ENCODE measurements at regions not wholly inside any gene's neighbourhood (a gene's known extent, or its start where the extent isn't known, plus 50 kb on each side); places are given as distances from the start of the nearest gene placed in this dataset.
"Not testable (repeated sequence)": the region's sequence is repeated elsewhere in the genome, so short reads cannot be mapped to it uniquely, and the experiment has no call there.

DNA sequence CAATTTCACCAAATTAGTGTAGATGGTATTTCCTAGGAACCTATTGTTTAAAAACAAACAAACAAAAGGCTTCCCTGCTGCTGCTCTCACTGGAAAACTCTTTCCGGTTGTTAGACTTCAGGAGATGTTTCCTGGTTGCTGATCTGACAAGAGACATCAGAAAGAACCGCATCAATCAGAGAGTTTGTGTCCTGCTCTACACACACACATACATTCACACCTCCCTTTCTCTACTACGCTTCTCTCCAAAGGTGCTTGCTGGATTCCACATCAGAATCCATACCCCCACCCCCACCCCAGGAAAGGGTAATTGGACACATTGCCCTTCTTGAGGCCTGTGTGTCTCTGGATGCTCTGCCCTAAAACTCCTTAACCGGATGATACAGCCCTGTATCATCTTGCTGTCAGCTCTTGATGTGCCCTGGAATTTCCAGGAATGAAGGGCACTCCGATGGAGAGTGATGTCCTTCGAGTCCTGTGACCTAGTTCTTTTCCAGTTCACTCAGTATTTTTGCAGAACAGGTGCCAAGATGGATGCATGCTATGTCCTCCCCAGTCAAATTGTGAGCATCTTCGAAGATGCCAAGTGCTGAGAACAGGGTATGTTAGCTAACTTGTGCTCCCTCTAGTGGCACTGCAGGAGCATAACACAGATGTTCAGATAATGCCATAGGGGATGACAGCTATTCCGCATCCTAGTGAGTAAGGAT is 113.7 kb upstream of the SLC35F3 start:
- DNase-seq, result peak; percentile 41

DNA sequence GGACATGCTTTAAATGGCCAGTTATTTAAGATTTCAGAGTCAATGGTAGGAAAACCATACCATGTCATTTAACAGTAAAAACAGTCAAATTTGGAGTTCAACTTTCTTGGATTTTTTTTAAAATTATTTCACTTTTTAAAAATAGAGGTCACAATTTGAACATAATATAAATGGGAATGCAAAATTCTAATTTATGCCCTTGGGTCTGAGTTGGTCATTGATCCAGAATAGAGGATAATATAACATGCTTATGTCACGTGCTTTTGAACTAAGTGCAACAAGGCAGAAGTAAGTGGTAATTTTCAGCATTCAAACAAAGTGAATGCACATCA is 113.1 kb upstream of the SLC35F3 start:
- no peak for DNase-seq

DNA sequence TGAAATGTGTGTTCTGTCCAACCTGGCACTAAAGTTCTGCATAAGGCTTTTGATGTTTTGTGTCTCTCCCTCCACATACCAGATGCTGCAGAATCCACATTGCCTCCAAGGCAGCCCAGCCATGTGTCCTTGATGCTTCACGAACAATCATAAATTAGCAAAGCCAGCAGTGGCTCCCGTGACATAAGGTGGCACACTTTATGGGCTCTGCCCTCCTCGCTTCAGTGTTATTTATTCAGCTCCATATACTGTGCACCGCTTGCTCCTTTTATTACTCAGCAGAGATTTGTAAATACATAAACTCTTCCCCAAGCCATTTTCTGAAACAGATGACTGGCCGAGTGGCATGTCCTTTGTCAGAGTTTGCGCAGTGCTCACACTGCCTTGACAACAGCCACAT is 112.8 kb upstream of the SLC35F3 start:
- no peak for DNase-seq

DNA sequence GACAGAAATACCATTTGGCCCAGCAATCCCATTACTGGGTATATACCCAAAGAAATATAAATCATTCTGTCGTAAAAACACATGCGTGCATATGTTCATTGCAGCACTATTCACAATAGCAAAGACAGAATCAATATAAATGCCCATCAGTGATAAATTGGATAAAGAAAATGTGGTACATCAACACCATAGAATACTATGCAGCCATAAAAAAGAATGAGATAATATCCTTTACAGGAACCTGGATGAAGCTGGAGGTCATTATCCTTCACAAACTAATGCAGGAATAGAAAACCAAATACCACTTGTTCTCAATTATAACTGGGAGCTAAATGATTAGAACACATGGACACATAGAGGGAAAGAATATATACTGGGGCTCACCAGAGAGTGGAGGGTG is 109.6 kb upstream of the SLC35F3 start:
- DNase-seq, result no peak

DNA sequence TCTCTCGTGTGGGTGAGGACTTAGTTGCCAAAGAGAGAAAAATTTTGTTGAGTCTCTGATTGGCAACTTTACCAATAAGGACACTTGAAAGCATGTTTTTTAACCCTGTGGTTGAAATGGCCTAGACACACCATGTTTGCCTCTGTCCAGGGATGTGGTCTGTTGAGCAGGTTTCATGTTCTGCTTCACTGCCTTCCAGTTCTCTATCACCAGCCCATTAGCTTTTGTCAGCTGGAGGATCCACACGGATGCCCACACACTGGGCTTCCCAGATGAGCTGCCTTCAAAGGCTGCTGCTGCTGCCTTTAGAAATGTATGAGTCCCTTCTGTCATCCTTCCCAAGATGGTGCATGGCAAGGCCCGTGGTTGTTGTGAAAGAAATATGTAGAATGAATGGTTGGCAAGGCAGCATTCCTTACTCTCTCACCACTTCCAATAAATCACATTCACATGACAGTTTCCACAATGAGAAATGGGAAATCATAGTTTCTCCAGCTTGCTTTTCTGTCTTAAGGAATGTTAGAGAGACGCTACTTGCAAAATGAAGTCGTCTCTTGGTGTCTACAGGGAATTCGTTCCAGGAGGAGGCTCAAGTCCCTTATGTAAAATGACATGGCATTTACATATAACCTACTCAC is 108.2 kb upstream of the SLC35F3 start:
- no peak for DNase-seq

DNA sequence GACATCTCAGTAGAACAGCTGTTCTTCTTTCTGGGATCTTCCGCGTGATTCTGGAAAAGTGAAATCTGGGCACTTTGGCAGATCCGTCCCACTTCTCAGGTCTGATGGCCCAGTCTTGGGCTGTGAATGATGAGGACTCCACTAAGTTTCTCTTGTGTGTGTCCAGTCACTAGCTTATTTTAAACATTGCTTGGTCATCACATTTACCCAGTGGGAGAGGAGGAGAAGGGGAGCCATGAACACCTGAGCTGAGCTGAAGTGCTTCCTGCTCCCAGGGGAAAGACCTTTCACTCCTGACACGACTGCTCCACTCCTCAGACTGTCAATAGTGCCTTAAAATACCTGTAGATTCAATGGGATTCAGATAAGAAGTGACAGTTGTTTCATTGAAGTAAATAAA is 101.9 kb upstream of the SLC35F3 start:
- no peak for DNase-seq

DNA sequence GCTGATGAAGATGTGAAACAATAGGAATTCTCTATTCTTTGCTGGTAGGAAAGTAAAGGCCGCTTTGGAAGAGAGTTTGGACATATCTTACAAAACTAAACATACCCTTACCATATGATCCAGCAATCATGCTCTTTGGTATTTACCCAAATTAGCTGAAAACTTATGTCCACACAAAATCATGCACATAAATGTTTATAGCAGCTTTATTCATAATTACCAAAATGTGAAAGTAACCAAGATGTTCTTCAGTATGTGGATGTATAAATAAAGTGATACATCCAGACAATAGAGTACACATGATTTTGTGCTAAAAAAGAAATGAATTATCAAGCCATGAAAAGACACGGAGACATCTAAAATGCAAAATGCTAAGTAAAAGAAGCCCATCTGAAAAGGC is 98.7 kb upstream of the SLC35F3 start:
- no peak for DNase-seq

DNA sequence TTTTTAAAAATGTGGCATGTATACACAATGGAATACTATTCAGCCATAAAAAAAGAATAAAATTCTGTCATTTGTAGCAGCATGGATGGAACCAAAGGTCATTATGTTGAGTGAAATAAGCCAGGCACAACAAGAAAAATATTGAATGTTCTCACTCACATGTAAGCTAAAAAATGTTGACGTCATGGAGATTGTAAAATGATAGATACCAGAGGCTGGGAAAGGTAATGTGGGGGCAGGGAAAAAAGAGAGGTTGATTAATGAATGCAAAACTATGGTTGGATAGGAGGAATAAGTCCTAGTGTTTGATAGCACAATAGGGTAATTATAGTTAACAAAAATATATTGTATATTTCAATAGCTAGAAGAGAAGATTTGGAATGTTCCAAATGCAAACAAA is 89.1 kb upstream of the SLC35F3 start:
- no peak for DNase-seq

DNA sequence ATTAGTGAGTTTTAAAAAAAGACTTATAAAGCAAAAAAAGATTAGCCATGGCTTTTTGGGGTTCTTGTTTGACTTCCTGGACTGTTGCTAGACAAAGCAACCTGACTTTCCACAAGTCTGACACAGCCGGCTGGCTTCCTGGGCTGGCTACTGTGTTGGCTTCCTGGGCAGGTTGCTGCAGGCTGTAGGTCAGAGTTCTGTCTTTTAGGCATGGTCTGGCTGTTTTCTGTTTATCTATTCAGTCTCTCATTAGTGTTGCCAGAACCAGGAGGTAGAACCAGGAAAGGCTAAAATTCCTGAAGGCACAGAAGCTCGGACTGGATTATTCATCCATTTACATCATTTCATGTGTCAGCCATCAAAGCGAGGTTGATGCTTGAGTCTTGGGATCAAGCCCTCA is 88.6 kb upstream of the SLC35F3 start:
- DNase-seq, result no peak

DNA sequence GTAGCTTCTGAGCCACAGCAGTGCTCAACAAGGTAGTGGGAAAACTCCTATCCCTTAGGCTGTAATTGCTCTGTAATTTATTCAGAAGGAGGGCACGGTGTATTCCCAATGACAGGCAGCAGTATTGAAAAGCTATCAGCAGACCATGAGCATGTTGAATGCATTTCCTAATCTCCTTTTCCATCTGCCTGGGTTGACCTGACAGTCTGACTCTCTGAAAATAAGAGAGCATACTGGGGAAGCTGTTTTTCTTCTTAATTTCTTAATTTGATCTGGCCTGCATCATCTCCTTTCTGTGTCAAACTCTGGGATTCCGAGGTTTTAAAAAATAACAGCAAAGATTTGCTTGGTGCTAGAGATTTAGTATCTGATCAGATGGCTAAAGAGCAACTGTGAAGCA is 88.1 kb upstream of the SLC35F3 start:
- DNase-seq, result no peak

DNA sequence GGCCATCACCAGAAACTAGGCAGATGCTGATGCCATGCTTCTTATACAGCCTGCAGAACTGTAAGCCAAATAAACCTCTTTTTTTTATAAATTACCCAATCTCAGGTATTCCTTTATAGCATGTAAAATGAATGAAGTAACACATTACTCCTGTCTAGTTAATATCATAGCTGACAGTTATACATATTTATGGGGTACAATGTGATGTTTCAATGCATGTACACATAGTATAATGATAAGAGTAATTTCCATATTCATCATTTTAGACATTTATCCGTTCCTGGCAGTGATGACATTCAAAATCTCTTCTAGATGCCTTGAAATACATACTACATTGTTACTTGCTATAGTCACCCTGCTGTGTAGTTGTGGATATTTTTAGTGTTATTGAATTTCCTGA is 85.4 kb upstream of the SLC35F3 start:
- DNase-seq, result no peak

DNA sequence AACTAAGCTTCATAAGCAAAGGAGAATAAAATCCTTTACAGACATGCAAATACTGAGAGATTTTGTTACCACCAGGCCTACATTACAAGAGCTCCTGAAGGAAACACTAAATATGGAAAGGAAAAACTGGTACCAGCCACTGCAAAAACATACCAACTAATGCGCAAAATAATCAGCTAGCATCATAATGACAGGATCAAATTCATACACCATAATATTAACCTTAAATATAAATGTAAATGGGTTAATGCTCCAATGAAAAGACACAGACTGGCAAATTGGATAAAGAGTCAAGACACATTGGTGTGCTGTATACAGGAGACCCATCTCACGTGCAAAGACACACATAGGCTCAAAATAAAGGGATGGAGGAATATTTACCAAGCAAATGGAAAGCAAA is 80.3 kb upstream of the SLC35F3 start:
- DNase-seq, result not testable (repeated sequence)

DNA sequence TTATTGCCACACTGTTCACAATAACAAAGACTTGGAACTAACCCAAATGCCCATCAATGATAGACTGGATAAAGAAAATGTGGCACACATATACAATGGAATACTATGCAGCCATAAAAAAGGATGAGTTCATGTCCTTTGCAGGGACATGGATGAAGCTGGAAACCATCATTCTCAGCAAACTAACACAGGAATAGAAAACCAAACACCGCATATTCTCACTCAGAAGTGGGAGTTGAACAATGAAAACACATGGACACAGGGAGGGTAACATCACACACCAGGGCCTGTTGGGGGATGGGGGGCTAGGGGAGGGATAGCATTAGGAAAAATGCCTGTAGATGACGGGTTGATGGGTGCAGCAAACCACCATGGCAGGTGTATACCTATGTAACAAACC is 76.5 kb upstream of the SLC35F3 start:
- not testable (repeated sequence) for DNase-seq

DNA sequence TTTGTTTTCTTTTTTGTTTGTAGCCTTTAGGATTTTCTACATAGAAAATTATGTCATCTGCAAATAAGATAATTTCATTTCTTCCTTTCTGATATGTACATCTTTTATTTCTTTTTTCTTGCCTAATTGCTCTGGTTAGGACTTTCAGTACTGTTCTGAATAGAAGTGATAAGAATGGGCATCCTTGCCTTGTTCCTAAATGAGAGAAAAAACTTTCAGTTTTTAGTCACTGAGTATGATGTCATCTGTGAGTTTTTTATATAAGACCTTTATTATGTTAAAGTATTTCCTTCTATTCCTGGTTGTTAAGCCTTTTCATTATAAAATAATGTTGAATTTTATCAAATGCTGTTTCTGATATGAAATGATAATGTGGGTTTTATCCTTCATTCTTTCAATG is 76.0 kb upstream of the SLC35F3 start:
- no peak for DNase-seq

DNA sequence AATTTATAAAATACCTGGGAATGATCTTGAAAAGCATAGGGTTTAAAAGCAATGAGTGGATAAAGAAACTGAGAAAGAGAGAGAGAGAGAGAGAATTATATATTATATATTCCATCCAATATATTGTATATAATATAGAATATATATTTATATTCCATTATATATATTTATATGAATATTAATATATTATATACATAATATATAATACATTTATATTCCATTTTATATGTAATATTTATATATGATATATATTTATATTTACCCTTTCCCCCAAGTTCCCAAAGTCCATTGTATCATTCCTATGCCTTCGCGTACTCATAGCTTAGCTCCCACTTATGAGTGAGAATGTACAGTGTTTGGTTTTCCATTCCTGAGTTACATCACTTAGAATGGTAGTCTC is 69.9 kb upstream of the SLC35F3 start:
- DNase-seq, result no peak

DNA sequence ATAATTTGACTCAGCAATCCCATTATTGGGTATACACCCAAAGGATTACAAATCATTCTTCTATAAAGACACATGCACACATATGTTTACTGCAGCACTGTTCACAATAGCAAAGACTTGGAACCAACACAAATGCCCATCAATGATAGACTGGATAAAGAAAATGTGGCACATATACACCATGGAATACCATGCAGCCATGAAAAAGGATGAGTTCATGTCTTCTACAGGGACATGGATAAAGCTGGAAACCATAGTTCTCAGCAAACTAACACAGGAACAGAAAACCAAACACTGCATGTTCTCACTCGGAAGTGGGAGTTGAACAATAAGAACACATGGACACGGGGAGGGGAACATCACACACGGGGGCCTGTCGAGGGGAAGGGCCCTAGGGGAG is 66.3 kb upstream of the SLC35F3 start:
- DNase-seq, result not testable (repeated sequence)

DNA sequence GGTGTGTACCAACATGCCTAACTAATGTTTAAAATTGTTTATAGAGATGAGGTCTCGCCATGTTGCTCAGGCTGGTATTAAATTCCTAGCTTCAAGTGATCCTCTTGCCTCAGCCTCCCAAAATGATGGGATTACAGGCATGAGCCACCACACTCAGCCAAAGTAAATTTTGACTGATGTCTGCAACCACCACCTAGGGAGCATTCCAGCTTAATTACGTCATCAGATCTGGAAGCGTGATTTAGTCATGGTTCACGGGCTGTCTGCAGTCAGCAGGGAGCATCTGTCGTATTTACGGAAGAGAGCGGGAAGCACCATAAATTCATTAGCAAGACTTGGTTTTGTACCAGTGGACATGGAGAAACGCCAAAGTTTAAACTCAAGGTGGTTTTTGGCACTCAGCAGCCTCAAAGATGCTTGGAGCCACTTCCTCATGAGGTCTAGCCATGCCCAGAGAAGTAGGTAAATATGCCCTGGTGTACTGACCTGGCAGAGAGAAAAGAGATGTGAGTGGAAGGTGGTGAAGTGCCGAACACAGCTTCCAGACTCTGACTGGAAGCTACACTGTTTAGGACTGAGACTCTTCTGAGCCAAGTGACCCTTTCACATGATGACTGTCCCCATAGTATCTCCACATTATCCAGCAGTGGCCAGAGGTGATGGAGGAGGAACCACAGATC is 60.8 kb upstream of the SLC35F3 start:
- no peak for DNase-seq

DNA sequence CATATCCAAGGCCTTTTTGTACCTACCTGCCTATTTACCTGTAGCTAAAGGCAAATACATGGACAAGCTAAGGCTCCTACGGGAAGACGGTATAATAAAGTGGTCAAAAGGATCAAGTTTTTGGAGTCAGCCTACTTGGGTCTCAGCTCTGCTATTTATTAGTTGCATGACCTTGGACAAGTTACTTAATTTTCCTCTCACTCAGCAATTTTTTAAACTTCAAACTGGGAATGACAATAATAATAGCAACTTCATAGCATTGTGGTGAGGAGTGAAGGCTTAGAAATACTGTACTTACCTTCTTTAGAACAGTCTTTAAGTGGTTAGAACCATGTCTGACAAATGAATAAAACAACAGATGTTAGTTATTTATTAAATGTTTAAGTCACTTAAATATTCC is 60.2 kb upstream of the SLC35F3 start:
- no peak for DNase-seq

DNA sequence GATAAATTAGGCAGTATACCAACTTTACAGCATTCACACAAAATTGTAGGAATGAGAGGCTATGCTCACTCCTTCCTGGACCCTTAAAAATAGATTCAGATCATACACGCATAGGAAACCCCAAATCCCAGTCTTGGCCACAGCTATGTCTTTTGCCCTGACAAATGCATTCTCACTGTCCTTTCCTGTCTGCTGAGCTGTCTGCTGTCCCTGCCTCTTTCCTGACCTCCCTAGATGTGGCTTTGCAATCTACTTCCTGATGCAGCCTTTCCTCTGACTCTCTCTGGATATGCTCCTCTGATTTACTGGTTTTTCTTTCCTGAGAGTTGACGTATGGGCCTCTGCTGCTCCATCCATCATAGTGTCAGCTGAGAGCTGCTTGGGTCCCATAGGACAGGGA is 59.8 kb upstream of the SLC35F3 start:
- DNase-seq, result no peak

All from stimulated activated CD4-positive, alpha-beta T cell treated with anti-CD3 and anti-CD28 coated beads, Interleukin-4, amount 100 ng/mL, for 24 hours (primary cell).